Kidney (tissue), 13 donors: ENCODE measurements at regions not wholly inside any gene's neighbourhood (a gene's known extent, or its start where the extent isn't known, plus 50 kb on each side); places are given as distances from the start of the nearest gene placed in this dataset.
A peak's percentile ranks its signal among the peaks of the same experiment; 100 is the strongest.

Experiments
- DNase-seq, 5 donors: peaks; one replicate each; pipeline ENCODE4 v3.0.0-alpha.2; 2013 to 2020
- FAIRE-seq: peaks from 2 replicates; lab custom pipeline; 2012; peaks lifted over from hg19 to GRCh38; lab: Jason Lieb, UNC
- H3K27ac ChIP-seq, 2 donors: one replicate each; pipeline ENCODE4 v1.7.0; 2013; ENCODE audit warnings: low read depth in 2 of 2, low read length in 2 of 2, inconsistent platforms in 1 of 2
- H3K27me3 ChIP-seq: one replicate; pipeline ENCODE4 v1.7.1; 2013; ENCODE audit warnings: low read length, inconsistent platforms; ENCODE audit not compliant: control insufficient read depth, insufficient read depth
- H3K36me3 ChIP-seq, 3 donors: one replicate each; pipeline versions ENCODE4 v1.7.0 to v1.7.1; 2013; ENCODE audit warnings: low read length in 3 of 3, control low read depth in 1 of 3, inconsistent platforms in 1 of 3; ENCODE audit not compliant: insufficient read depth in 3 of 3, control insufficient read depth in 2 of 3
- H3K4me1 ChIP-seq, 3 donors: one replicate each; pipeline versions ENCODE4 v1.7.0 to v1.7.1; 2013; ENCODE audit warnings: low read length in 3 of 3, inconsistent platforms in 1 of 3, low read depth in 1 of 3; ENCODE audit not compliant: control insufficient read depth in 2 of 3, insufficient read depth in 2 of 3
- H3K4me3 ChIP-seq, 3 donors: one replicate each; pipeline versions ENCODE4 v1.7.0 to v1.8.1; 2013; ENCODE audit warnings: low read length in 3 of 3, control low read depth in 1 of 3, inconsistent platforms in 1 of 3
- H3K9ac ChIP-seq, 3 donors: one replicate each; pipeline versions ENCODE4 v1.7.0 to v1.7.1; 2013; ENCODE audit warnings: low read length in 3 of 3, control low read depth in 1 of 3, inconsistent platforms in 1 of 3
- H3K9me3 ChIP-seq, 3 donors: one replicate each; pipeline versions ENCODE4 v1.7.0 to v1.7.1; 2013; ENCODE audit warnings: low read length in 3 of 3, control low read depth in 1 of 3, inconsistent platforms in 1 of 3; ENCODE audit not compliant: control insufficient read depth in 2 of 3, insufficient read depth in 1 of 3
- CTCF ChIP-seq: IDR thresholded peaks from 3 replicates; pipeline ENCODE4 v1.5.1; 2012; ENCODE audit warnings: mild to moderate bottlenecking, moderate library complexity, borderline replicate concordance; ENCODE audit not compliant: insufficient read depth; ENCODE audit errors: extremely low read depth
- intact Hi-C: fragments of 100-400 bp; cut with DNase I; formaldehyde crosslinking; loops from one replicate; pipeline ENCODE4 v1.11.1; 2022
- donor health status: control.
- donor health status: control.
- donor health status: control.
- donor health status: control.
- donor health status: control.
- donor health status: DM: yes; HTN: yes; CAD: no.
- donor health status: Normal renal cell carcinoma (clear cell type).

- FAIRE-seq: no peak
Measured at GRCh38 chrX:43238461-43238945, 417.6 kb upstream of the MAOA start.

GRCh38 chrX:43239356-43239755, 416.7 kb upstream of the MAOA start:
- no peaks in the 10 kb centered on the region for H3K36me3 ChIP-seq
- no peak overlapping the region for H3K9ac ChIP-seq
- no peaks in the 10 kb centered on the region for H3K27me3 ChIP-seq
- H3K27ac ChIP-seq: no peak overlapping the region
- H3K4me3 ChIP-seq: no peak overlapping the region
- DNase-seq (no peak), FAIRE-seq (no peak)
- H3K9me3 ChIP-seq: no peaks in the 10 kb centered on the region
- H3K4me1 ChIP-seq: no peaks in the 10 kb centered on the region
- no peak for TF ChIP-seq CTCF
- intact Hi-C loops: no loop called here

More at GRCh38 chrX:43238461-43238945, 417.6 kb upstream of the MAOA start:
- H3K9ac ChIP-seq: no peak overlapping the region
- no peak overlapping the region for H3K4me3 ChIP-seq
- H3K9me3 ChIP-seq: no peaks in the 10 kb centered on the region
- no peak for TF ChIP-seq CTCF
- no peaks in the 10 kb centered on the region for H3K4me1 ChIP-seq
- no peak overlapping the region for H3K27ac ChIP-seq
- peak in 2 of 5 donors; percentile 16 to 22 for DNase-seq
- H3K27me3 ChIP-seq: no peaks in the 10 kb centered on the region
- no peaks in the 10 kb centered on the region for H3K36me3 ChIP-seq
- intact Hi-C loops: no loop called here

- FAIRE-seq (no peak), DNase-seq (no peak)
- Histone ChIP-seq H3K27me3 (no peaks in the 10 kb centered on the region), H3K4me1 (no peaks in the 10 kb centered on the region), H3K4me3 (no peak overlapping the region), H3K27ac (no peak overlapping the region), H3K9me3 (no peaks in the 10 kb centered on the region), H3K9ac (no peak overlapping the region), H3K36me3 (no peaks in the 10 kb centered on the region)
- no peak for TF ChIP-seq CTCF
- intact Hi-C loops: no loop called here
Measured at GRCh38 chrX:43255596-43255995, 400.5 kb upstream of the MAOA start.

- DNase-seq: no peak
- no peak overlapping the region for H3K4me3 ChIP-seq
- no peak for TF ChIP-seq CTCF
- no peak overlapping the region for H3K9ac ChIP-seq
- H3K27me3 ChIP-seq: no peaks in the 10 kb centered on the region
- no peaks in the 10 kb centered on the region for H3K4me1 ChIP-seq
- intact Hi-C loops: no loop called here
- H3K27ac ChIP-seq: no peak overlapping the region
- no peaks in the 10 kb centered on the region for H3K36me3 ChIP-seq
- no peaks in the 10 kb centered on the region for H3K9me3 ChIP-seq
- FAIRE-seq: no peak
Measured at GRCh38 chrX:43266487-43266886, 389.6 kb upstream of the MAOA start.
